IMR-90 (cell line): ENCODE measurements at regions not wholly inside any gene's neighbourhood (a gene's known extent, or its start where the extent isn't known, plus 50 kb on each side); places are given as distances from the start of the nearest gene placed in this dataset.

Experiments used
- ATAC-seq: fragments of 200-7000 bp; cut with Tn5 transposase; 2 replicates; pipeline ENCODE4 v1.9.1; 2020; ENCODE audit warnings: low read depth, mild to moderate bottlenecking, moderate library complexity
- BruUV-seq: library from RNA; stranded (reverse); fragments of 400-500 nt; replicated peaks from 2 replicates; lab custom pipeline; 2021; lab: Mats Ljungman, UMichigan
- CTCF ChIA-PET: fragments of 300-600 bp; formaldehyde crosslinking; extraction: SDS; loops from one replicate; lab custom pipeline; 2021; ENCODE audit warnings: antibody characterized with exemption; lab: Yijun Ruan, JAX
- POLR2A ChIA-PET: fragments of 300-600 bp; sonication (Branson Sonifier 250); formaldehyde crosslinking; loops from one replicate; lab custom pipeline; 2022; ENCODE audit warnings: antibody characterized with exemption; ENCODE audit not compliant: unreplicated experiment; lab: Charles Lee
- DNase-seq: peaks from one replicate; pipeline ENCODE4 v3.0.0; 2013
- H2AFZ ChIP-seq: replicated peaks from 2 replicates; pipeline ENCODE3; 2013; ENCODE audit warnings: low read length, mild to moderate bottlenecking; ENCODE audit not compliant: poor library complexity
- H2AK5ac ChIP-seq: 2 replicates; pipeline ENCODE4 v1.6.1; 2013; ENCODE audit warnings: low read depth, low read length, inconsistent platforms
- H2AK9ac ChIP-seq: replicated peaks from 2 replicates; pipeline ENCODE3; 2013; ENCODE audit warnings: mild to moderate bottlenecking, low read depth, low read length, moderate library complexity; ENCODE audit not compliant: poor library complexity
- H2BK120ac ChIP-seq: 2 replicates; pipeline ENCODE4 v1.6.1; 2013; ENCODE audit warnings: low read depth, low read length, inconsistent platforms
- H2BK15ac ChIP-seq: 3 replicates; pipeline ENCODE4 v1.6.1; 2013; ENCODE audit warnings: low read depth, low read length, inconsistent platforms
- H2BK20ac ChIP-seq: 2 replicates; pipeline ENCODE4 v1.6.1; 2013; ENCODE audit warnings: low read depth, mild to moderate bottlenecking, inconsistent platforms, low read length, moderate library complexity
- H2BK5ac ChIP-seq: 2 replicates; pipeline ENCODE4 v1.6.1; 2013; ENCODE audit warnings: mild to moderate bottlenecking, low read depth, low read length, inconsistent platforms; ENCODE audit not compliant: poor library complexity, severe bottlenecking
- H3K14ac ChIP-seq: replicated peaks from 2 replicates; pipeline ENCODE4 v1.6.1; 2013; ENCODE audit warnings: low read depth, low read length, inconsistent platforms
- H3K18ac ChIP-seq: 2 replicates; pipeline ENCODE4 v1.6.1; 2013; ENCODE audit warnings: low read depth, low read length, control low read depth
- H3K23ac ChIP-seq: 2 replicates; pipeline ENCODE4 v1.6.1; 2013; ENCODE audit warnings: low read depth, low read length, inconsistent platforms
- H3K27ac ChIP-seq: 2 replicates; pipeline ENCODE4 v1.5.1; 2013; ENCODE audit warnings: mild to moderate bottlenecking, control low read depth, low read length; ENCODE audit not compliant: insufficient read depth
- H3K27me3 ChIP-seq: 2 replicates; pipeline ENCODE4 v1.6.1; 2013; ENCODE audit warnings: low read length; ENCODE audit not compliant: control insufficient read depth, insufficient read depth
- H3K36me3 ChIP-seq: 2 replicates; pipeline ENCODE4 v1.6.1; 2013; ENCODE audit warnings: low read length, mixed read lengths; ENCODE audit not compliant: control insufficient read depth, insufficient read depth
- H3K4ac ChIP-seq: 2 replicates; pipeline ENCODE4 v1.6.1; 2013; ENCODE audit warnings: low read depth, low read length, inconsistent platforms
- H3K4me1 ChIP-seq: 2 replicates; pipeline ENCODE4 v1.6.1; 2013; ENCODE audit warnings: low read length, mixed read lengths; ENCODE audit not compliant: control insufficient read depth, insufficient read depth
- H3K4me2 ChIP-seq: 2 replicates; pipeline ENCODE4 v1.6.1; 2013; ENCODE audit warnings: low read depth, mild to moderate bottlenecking, control low read depth, low read length, moderate library complexity
- H3K4me3 ChIP-seq: 2 replicates; pipeline ENCODE4 v1.5.1; 2013; ENCODE audit warnings: low read depth, mild to moderate bottlenecking, control low read depth, low read length, moderate library complexity; ENCODE audit not compliant: insufficient read depth
- H3K56ac ChIP-seq: 2 replicates; pipeline ENCODE4 v1.6.1; 2013; ENCODE audit warnings: low read length, inconsistent platforms; ENCODE audit not compliant: insufficient read depth; ENCODE audit errors: extremely low read depth
- H3K79me1 ChIP-seq, 2 experiments: 2 replicates each; pipeline ENCODE4 v1.6.1; 2013; ENCODE audit warnings: low read length in 2 of 2, inconsistent platforms in 1 of 2, low read depth in 1 of 2
- H3K9ac ChIP-seq: 2 replicates; pipeline ENCODE4 v1.6.1; 2013; ENCODE audit warnings: low read depth, low read length, control low read depth
- H3K9me1 ChIP-seq: 2 replicates; pipeline ENCODE4 v1.6.1; 2013; ENCODE audit warnings: low read length, inconsistent platforms; ENCODE audit not compliant: insufficient read depth
- H3K9me3 ChIP-seq: 2 replicates; pipeline ENCODE4 v1.6.1; 2013; ENCODE audit warnings: low read length; ENCODE audit not compliant: control insufficient read depth, insufficient read depth
- H4K20me1 ChIP-seq: 2 replicates; pipeline ENCODE4 v1.6.1; 2013; ENCODE audit warnings: low read length, inconsistent platforms; ENCODE audit not compliant: insufficient read depth
- H4K5ac ChIP-seq: 2 replicates; pipeline ENCODE4 v1.6.1; 2013; ENCODE audit warnings: mild to moderate bottlenecking, low read depth, low read length, control low read depth
- H4K8ac ChIP-seq, 2 experiments: 2 replicates each; pipeline ENCODE4 v1.6.1; 2013; ENCODE audit warnings: low read depth in 2 of 2, low read length in 2 of 2, control low read depth in 1 of 2, inconsistent platforms in 1 of 2
- H4K91ac ChIP-seq: 2 replicates; pipeline ENCODE4 v1.6.1; 2013; ENCODE audit warnings: low read depth, low read length, inconsistent platforms; ENCODE audit not compliant: insufficient read depth
- MXI1 ChIP-seq: IDR thresholded peaks from 2 replicates; pipeline ENCODE4 v1.6.1; 2012; ENCODE audit warnings: low read depth, mild to moderate bottlenecking, low read length, moderate library complexity, borderline replicate concordance
- RCOR1 ChIP-seq: IDR thresholded peaks from 2 replicates; pipeline ENCODE4 v1.6.1; 2012; ENCODE audit warnings: mild to moderate bottlenecking, low read length, improper control_type of control experiment; ENCODE audit not compliant: insufficient replicate concordance
- WGBS, 2 experiments: methylation state at CpG; one replicate each; pipeline versions ENCODE4 v1.1.5 to v1.1.7; 2013; ENCODE audit warnings: missing lambda C conversion rate in 2 of 2; ENCODE audit not compliant: insufficient read length in 1 of 2; ENCODE audit errors: extremely low coverage in 2 of 2; 5-methylcytosine and 5-hydroxymethylcytosine counted together
- dilution Hi-C: fragments of 300-500 bp; cut with HindIII; formaldehyde crosslinking; loops from one replicate; pipeline ENCODE4 v1.14.3; 2018; ENCODE audit warnings: low sequenced_read_pairs; ENCODE audit not compliant: unreplicated experiment
- in situ Hi-C: fragments of 300-500 bp; cut with MboI; formaldehyde crosslinking; loops from 3 replicates; pipeline ENCODE4 v1.14.3; 2019; ENCODE audit warnings: low sequenced_read_pairs, inconsistent platforms, mixed read lengths
- intact Hi-C: fragments of 100-400 bp; cut with micrococcal nuclease; formaldehyde crosslinking; loops from 2 replicates; pipeline ENCODE4 v1.10.0; 2022

DNA sequence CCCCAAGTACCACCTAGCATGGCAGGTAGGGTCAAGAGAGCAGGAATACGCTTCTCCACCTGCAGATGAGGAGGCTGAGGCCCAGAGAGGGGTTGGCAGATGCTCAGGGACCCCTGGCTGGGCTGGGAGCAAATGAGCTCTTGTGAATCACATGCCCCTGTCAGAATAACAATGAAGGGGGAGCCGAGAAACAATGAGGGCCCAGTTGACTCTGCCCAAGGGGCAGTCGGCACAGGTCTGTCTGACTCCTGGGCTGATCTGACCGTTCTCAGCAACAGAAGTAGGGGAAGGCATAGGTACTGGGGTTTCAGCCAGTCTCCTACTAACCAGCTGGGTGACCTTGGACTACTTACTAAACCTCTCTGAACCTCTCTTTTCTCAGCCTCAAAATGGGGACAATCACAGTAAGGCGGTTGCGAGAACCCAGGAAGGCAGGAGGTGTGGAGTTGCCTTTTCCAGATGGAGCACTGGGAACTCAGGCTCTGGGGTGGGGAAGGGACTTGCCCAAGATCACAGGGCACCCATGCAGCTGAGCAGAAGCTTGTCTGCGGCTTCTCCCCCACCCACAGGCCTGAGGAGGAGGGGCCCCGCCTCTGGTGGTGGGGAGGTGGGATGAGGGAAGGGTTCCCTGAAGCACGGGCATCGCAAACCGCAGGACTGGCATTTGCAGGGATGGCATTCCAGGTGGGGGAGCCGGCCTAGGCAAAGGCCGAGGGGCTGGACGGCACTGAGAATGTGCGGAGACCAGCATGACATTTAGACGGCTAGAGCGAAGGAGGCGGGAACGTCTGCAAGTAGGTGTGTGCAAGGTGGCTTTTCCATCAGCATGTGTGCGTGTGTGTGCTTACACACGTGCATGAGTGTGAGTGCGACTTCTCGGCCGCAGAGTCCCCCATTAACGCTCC lies 163.0 kb downstream of the MN1 start:
- no peak overlapping the region for H3K56ac ChIP-seq
- no peak overlapping the region for H4K91ac ChIP-seq
- no peak for TF ChIP-seq RCOR1
- TF ChIP-seq MXI1, result no peak
- no peak overlapping the region for H3K27ac ChIP-seq
- no peak overlapping the region for H3K14ac ChIP-seq
- no peak overlapping the region for H4K8ac ChIP-seq
- no peak overlapping the region for H3K4me3 ChIP-seq
- BruUV-seq, result no TSS peak
- no peak overlapping the region for H2BK120ac ChIP-seq
- no peak overlapping the region for H3K18ac ChIP-seq
- intact Hi-C loops, result no loop called here
- H3K4me1 ChIP-seq, result peaks cover 2% of the 10 kb centered on the region; the same call in 1 of the 2 replicates
- peaks cover 44% of the 10 kb centered on the region for H3K27me3 ChIP-seq
- H2BK15ac ChIP-seq, result no peak overlapping the region
- H2AK5ac ChIP-seq, result no peak overlapping the region
- no peak overlapping the region for H4K5ac ChIP-seq
- peak overlapping the region; percentile 31 for H2AK9ac ChIP-seq
- 39% methylated on average over 4 of the region's 25 CpGs; no CpG with 5 or more reads in 1 of the 2 experiments for WGBS, 2 experiments
- H3K4ac ChIP-seq, result no peak overlapping the region
- no peak overlapping the region for H3K4me2 ChIP-seq
- no peaks in the 10 kb centered on the region for H3K36me3 ChIP-seq
- H2AFZ ChIP-seq, result peak overlapping the region; percentile 48
- no peak overlapping the region for H3K9ac ChIP-seq
- in situ Hi-C loops, result no loop called here
- no peaks in the 10 kb centered on the region for H3K9me1 ChIP-seq
- POLR2A ChIA-PET, result no interaction called here
- H3K9me3 ChIP-seq, result peaks cover 2% of the 10 kb centered on the region; the same call in 1 of the 2 replicates
- CTCF ChIA-PET, result no interaction called here
- no peaks in the 10 kb centered on the region for H4K20me1 ChIP-seq
- H3K23ac ChIP-seq, result no peak overlapping the region
- ATAC-seq (no peak), DNase-seq (no peak)
- H3K79me1 ChIP-seq, result no peaks in the 10 kb centered on the region
- no peak overlapping the region for H2BK5ac ChIP-seq
- dilution Hi-C loops, result no loop called here
- no peak overlapping the region for H2BK20ac ChIP-seq
